HG02885 (cell line): ENCODE measurements at regions not wholly inside any gene's neighbourhood (a gene's known extent, or its start where the extent isn't known, plus 50 kb on each side); places are given as distances from the start of the nearest gene placed in this dataset.

Source experiments
- ATAC-seq: cut with Tn5 transposase; IDR thresholded peaks from one replicate; pipeline ENCODE4 v1.9.1; 2021; ENCODE audit warnings: mild to moderate bottlenecking; ENCODE audit not compliant: unreplicated experiment, poor library complexity

GRCh38 chr12:17278946-17279345 lies 673.0 kb upstream of the LMO3 start:
- no peak for ATAC-seq

GRCh38 chr12:17276196-17276595 lies 670.2 kb upstream of the LMO3 start:
- no peak for ATAC-seq

GRCh38 chr12:17266856-17267255 lies 660.9 kb upstream of the LMO3 start:
- no peak for ATAC-seq

- ATAC-seq: no peak
These were observed 658.6 kb upstream of the LMO3 start for GRCh38 chr12:17264603-17265002.

GRCh38 chr12:17239874-17240273 lies 633.9 kb upstream of the LMO3 start:
- ATAC-seq: no peak

- ATAC-seq: no peak
These were observed 630.0 kb upstream of the LMO3 start for GRCh38 chr12:17235996-17236395.

GRCh38 chr12:17215759-17216570 lies 610.0 kb upstream of the LMO3 start:
- ATAC-seq: no peak

GRCh38 chr12:17214929-17215328 lies 609.0 kb upstream of the LMO3 start:
- no peak for ATAC-seq

GRCh38 chr12:17206553-17206952 lies 600.6 kb upstream of the LMO3 start:
- ATAC-seq: no peak

GRCh38 chr12:17204289-17205054 lies 598.5 kb upstream of the LMO3 start:
- no peak for ATAC-seq

GRCh38 chr12:17203497-17203896 lies 597.5 kb upstream of the LMO3 start:
- ATAC-seq: no peak

- no peak for ATAC-seq
These were observed 592.0 kb upstream of the LMO3 start for GRCh38 chr12:17197971-17198370.

- no peak for ATAC-seq
These were observed 586.8 kb upstream of the LMO3 start for GRCh38 chr12:17192721-17193120.

GRCh38 chr12:17169726-17170471 lies 563.9 kb upstream of the LMO3 start:
- ATAC-seq: no peak

- ATAC-seq: no peak
These were observed 553.7 kb upstream of the LMO3 start for GRCh38 chr12:17159506-17160300.

GRCh38 chr12:17158201-17158600 lies 552.2 kb upstream of the LMO3 start:
- ATAC-seq: no peak

- no peak for ATAC-seq
These were observed 546.0 kb upstream of the LMO3 start for GRCh38 chr12:17151917-17152316.

GRCh38 chr12:17148706-17149105 lies 542.7 kb upstream of the LMO3 start:
- ATAC-seq: no peak

GRCh38 chr12:17142856-17143255 lies 536.9 kb upstream of the LMO3 start:
- no peak for ATAC-seq

- ATAC-seq: no peak
These were observed 534.0 kb upstream of the LMO3 start for GRCh38 chr12:17139931-17140330.
